Fibroblast of lung (primary cell): ENCODE measurements at regions not wholly inside any gene's neighbourhood (a gene's known extent, or its start where the extent isn't known, plus 50 kb on each side); places are given as distances from the start of the nearest gene placed in this dataset.
"Not testable (repeated sequence)": the region's sequence is repeated elsewhere in the genome, so short reads cannot be mapped to it uniquely, and the experiment has no call there.

ENCODE experiments used
- DNase-seq, 2 donors: peaks; one replicate each; pipeline versions ENCODE4 v3.0.0 to v3.0.0-alpha.2; 2010; ENCODE audit warnings: low read depth in 2 of 2
- H2AFZ ChIP-seq: 2 replicates; pipeline ENCODE4 v1.5.1; 2012; ENCODE audit warnings: low read length, control low read depth, inconsistent platforms
- H3K27ac ChIP-seq: 2 replicates; pipeline ENCODE4 v1.5.1; 2011; ENCODE audit warnings: low read length, control low read depth; ENCODE audit not compliant: insufficient read depth
- H3K27me3 ChIP-seq: 2 replicates; pipeline ENCODE4 v1.5.1; 2011; ENCODE audit warnings: mild to moderate bottlenecking, low read length; ENCODE audit not compliant: control insufficient read depth, insufficient read depth
- H3K36me3 ChIP-seq: 2 replicates; pipeline ENCODE4 v1.5.1; 2011; ENCODE audit warnings: low read length; ENCODE audit not compliant: control insufficient read depth, insufficient read depth
- H3K4me1 ChIP-seq: 2 replicates; pipeline ENCODE4 v1.5.1; 2011; ENCODE audit warnings: low read length; ENCODE audit not compliant: control insufficient read depth, insufficient read depth; ENCODE audit errors: extremely low read depth
- H3K4me2 ChIP-seq: 2 replicates; pipeline ENCODE4 v1.5.1; 2011; ENCODE audit warnings: low read length, control low read depth; ENCODE audit not compliant: insufficient read depth; ENCODE audit errors: extremely low read depth
- H3K4me3 ChIP-seq, 4 experiments: fragments of 200-600 bp in 1 of 4; sonication (generic) in 1 of 4; replicated peaks in 1 of 4; 2 replicates each; pipeline ENCODE4 v1.5.1; 2011 to 2016; ENCODE audit warnings: low read length in 4 of 4, low read depth in 3 of 4, mild to moderate bottlenecking in 3 of 4, control low read depth in 2 of 4, inconsistent platforms in 1 of 4, mixed read lengths in 1 of 4; ENCODE audit not compliant: insufficient read depth in 1 of 4; ENCODE audit errors: control extremely low read depth in 1 of 4
- H3K79me2 ChIP-seq: 2 replicates; pipeline ENCODE4 v1.5.1; 2012; ENCODE audit warnings: mild to moderate bottlenecking, low read length, inconsistent platforms; ENCODE audit not compliant: control insufficient read depth, insufficient read depth
- H3K9ac ChIP-seq: 2 replicates; pipeline ENCODE4 v1.5.1; 2011; ENCODE audit warnings: mild to moderate bottlenecking, low read length, control low read depth; ENCODE audit not compliant: insufficient read depth
- H3K9me3 ChIP-seq: 2 replicates; pipeline ENCODE4 v1.5.1; 2012; ENCODE audit warnings: low read depth, low read length; ENCODE audit not compliant: control insufficient read depth, insufficient read depth
- H4K20me1 ChIP-seq: 2 replicates; pipeline ENCODE4 v1.5.1; 2011; ENCODE audit warnings: low read length; ENCODE audit not compliant: control insufficient read depth, insufficient read depth; ENCODE audit errors: extremely low read depth

GRCh38 chr1:148049115-148049496 lies 103.0 kb downstream of the NBPF11 start:
- not testable (repeated sequence) for H3K4me2 ChIP-seq, H3K9ac ChIP-seq, H3K4me1 ChIP-seq, H4K20me1 ChIP-seq, DNase-seq, H3K27me3 ChIP-seq, H3K9me3 ChIP-seq, H3K36me3 ChIP-seq, H2AFZ ChIP-seq, H3K27ac ChIP-seq, H3K79me2 ChIP-seq
- H3K4me3 ChIP-seq: peak overlapping the region in 1 of 4 experiments; percentile 39

DNA sequence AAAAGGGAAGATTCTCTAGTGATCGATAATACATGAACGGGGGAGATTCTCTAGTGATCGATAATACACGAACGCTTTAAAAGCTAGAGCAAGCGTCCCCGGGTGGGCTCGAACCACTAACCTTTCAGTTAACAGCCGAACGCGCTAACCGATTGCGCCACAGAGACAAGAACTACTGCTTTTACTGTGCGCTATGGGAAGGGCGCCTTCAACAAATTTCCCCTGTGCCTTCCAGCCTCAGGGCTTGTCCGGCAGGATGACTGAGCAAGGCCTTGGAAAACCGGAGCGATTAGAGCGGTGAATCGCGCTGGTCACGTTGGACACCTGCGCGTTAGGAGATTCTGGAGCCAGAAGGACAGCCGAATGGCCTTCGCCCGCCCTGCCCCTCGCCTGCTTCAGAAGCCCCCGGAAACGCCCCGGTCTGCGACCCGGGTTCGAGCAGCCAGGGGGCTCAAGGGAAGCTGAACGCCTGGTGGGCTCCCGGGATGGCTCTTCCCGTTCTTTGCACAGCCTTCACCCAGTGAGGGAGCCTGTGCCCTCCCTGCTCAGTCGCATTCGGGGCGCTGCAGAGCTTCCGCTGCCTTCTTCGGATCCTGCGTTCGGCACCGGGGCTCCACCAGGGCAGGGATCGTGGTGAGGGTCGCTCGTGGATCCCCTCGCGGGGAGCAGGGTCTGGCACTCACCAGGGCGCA lies 103.5 kb downstream of the NBPF11 start:
- not testable (repeated sequence) for H3K36me3 ChIP-seq, H3K27ac ChIP-seq, H2AFZ ChIP-seq, H3K9ac ChIP-seq, H3K79me2 ChIP-seq, H4K20me1 ChIP-seq, H3K27me3 ChIP-seq, H3K4me2 ChIP-seq, H3K4me1 ChIP-seq, H3K9me3 ChIP-seq
- DNase-seq: peak; percentile 13 to 19
- peak overlapping the region in 1 of 4 experiments; percentile 19 for H3K4me3 ChIP-seq

GRCh38 chr1:148045872-148046271 lies 106.2 kb downstream of the NBPF11 start:
- not testable (repeated sequence) for H3K9ac ChIP-seq, H4K20me1 ChIP-seq, H3K4me2 ChIP-seq, H3K27ac ChIP-seq, DNase-seq, H2AFZ ChIP-seq, H3K79me2 ChIP-seq, H3K4me1 ChIP-seq, H3K4me3 ChIP-seq, H3K9me3 ChIP-seq, H3K36me3 ChIP-seq, H3K27me3 ChIP-seq

DNA sequence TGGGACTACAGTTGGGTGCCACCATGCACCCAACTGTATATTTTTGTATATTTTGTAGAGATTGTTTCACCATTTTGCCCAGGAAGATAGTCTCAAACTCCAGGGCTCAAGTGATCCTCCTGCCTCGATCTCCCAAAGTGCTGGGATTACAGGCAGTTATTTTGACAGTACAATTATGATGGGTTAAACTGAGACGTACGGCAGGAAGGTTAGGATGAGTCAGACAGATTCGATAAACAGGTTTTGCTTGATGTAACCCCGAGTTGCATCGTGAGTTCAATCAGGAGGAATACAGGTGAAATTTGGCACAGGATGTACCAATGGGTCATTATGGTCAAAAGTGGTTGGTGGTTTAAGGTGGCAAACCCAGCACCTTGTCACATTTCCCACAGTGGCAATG lies 107.6 kb downstream of the NBPF11 start:
- H3K4me1 ChIP-seq, DNase-seq, H3K36me3 ChIP-seq, H4K20me1 ChIP-seq, H3K27me3 ChIP-seq, H3K9ac ChIP-seq, H3K27ac ChIP-seq, H2AFZ ChIP-seq, H3K79me2 ChIP-seq, H3K9me3 ChIP-seq, H3K4me2 ChIP-seq, H3K4me3 ChIP-seq: not testable (repeated sequence)
